ENCODE measurements at regions not wholly inside any gene's neighbourhood (a gene's known extent, or its start where the extent isn't known, plus 50 kb on each side); places are given as distances from the start of the nearest gene placed in this dataset.
"Not testable (repeated sequence)": the region's sequence is repeated elsewhere in the genome, so short reads cannot be mapped to it uniquely, and the experiment has no call there.

- Histone ChIP-seq H3K27me3 (ENCODE audit: control insufficient read depth, insufficient read depth, low read length, poor library complexity, severe bottlenecking) (no peaks in the 10 kb centered on the region), H3K4me3 (ENCODE audit: insufficient read depth, low read depth, low read length) (no peak overlapping the region), H3K4me1 (ENCODE audit: control insufficient read depth, insufficient read depth, low read length) (no peaks in the 10 kb centered on the region), H3K36me3 (ENCODE audit: control insufficient read depth, insufficient read depth, low read length) (no peaks in the 10 kb centered on the region), H3K27ac (ENCODE audit: insufficient read depth, low read depth, low read length, poor library complexity, severe bottlenecking) (no peak overlapping the region), H3K9me3 (ENCODE audit: control insufficient read depth, low read length) (no peaks in the 10 kb centered on the region)
- WGBS, 2 experiments: 96% methylated on average over 4 of the region's 4 CpGs
Observed at GRCh38 chr4:111115881-111116280, 493.0 kb upstream of the PITX2 start.

- no peak overlapping the region for H3K27ac ChIP-seq (ENCODE audit: insufficient read depth, low read depth, low read length, poor library complexity, severe bottlenecking)
Observed at GRCh38 chr4:111120191-111120590, 497.3 kb upstream of the PITX2 start.

GRCh38 chr4:111126340-111126739, 503.5 kb upstream of the PITX2 start:
- Histone ChIP-seq H3K9me3 (ENCODE audit: control insufficient read depth, low read length) (no peaks in the 10 kb centered on the region), H3K36me3 (ENCODE audit: control insufficient read depth, insufficient read depth, low read length) (no peaks in the 10 kb centered on the region), H3K4me1 (ENCODE audit: control insufficient read depth, insufficient read depth, low read length) (no peaks in the 10 kb centered on the region), H3K4me3 (ENCODE audit: insufficient read depth, low read depth, low read length) (no peak overlapping the region), H3K27me3 (ENCODE audit: control insufficient read depth, insufficient read depth, low read length, poor library complexity, severe bottlenecking) (no peaks in the 10 kb centered on the region), H3K27ac (ENCODE audit: insufficient read depth, low read depth, low read length, poor library complexity, severe bottlenecking) (no peak overlapping the region)
- WGBS, 2 experiments: 94 to 98% methylated on average over 2 of the region's 2 CpGs

More at GRCh38 chr4:111120191-111120590, 497.3 kb upstream of the PITX2 start:
- no peaks in the 10 kb centered on the region for H3K4me1 ChIP-seq (ENCODE audit: control insufficient read depth, insufficient read depth, low read length)
- H3K36me3 ChIP-seq (ENCODE audit: control insufficient read depth, insufficient read depth, low read length): no peaks in the 10 kb centered on the region
- H3K27me3 ChIP-seq (ENCODE audit: control insufficient read depth, insufficient read depth, low read length, poor library complexity, severe bottlenecking): no peaks in the 10 kb centered on the region
- H3K4me3 ChIP-seq (ENCODE audit: insufficient read depth, low read depth, low read length): no peak overlapping the region
- H3K9me3 ChIP-seq (ENCODE audit: control insufficient read depth, low read length): no peaks in the 10 kb centered on the region

GRCh38 chr4:111127841-111128240, 505.0 kb upstream of the PITX2 start:
- H3K27ac ChIP-seq (ENCODE audit: insufficient read depth, low read depth, low read length, poor library complexity, severe bottlenecking): no peak overlapping the region
- H3K4me3 ChIP-seq (ENCODE audit: insufficient read depth, low read depth, low read length): no peak overlapping the region
- H3K4me1 ChIP-seq (ENCODE audit: control insufficient read depth, insufficient read depth, low read length): no peaks in the 10 kb centered on the region
- WGBS, 2 experiments: 92 to 96% methylated on average over 4 to 5 of the region's 5 CpGs
- H3K27me3 ChIP-seq (ENCODE audit: control insufficient read depth, insufficient read depth, low read length, poor library complexity, severe bottlenecking): no peaks in the 10 kb centered on the region
- H3K9me3 ChIP-seq (ENCODE audit: control insufficient read depth, low read length): no peaks in the 10 kb centered on the region
- H3K36me3 ChIP-seq (ENCODE audit: control insufficient read depth, insufficient read depth, low read length): no peaks in the 10 kb centered on the region

- Histone ChIP-seq H3K27me3 (ENCODE audit: control insufficient read depth, insufficient read depth, low read length, poor library complexity, severe bottlenecking) (no peaks in the 10 kb centered on the region), H3K27ac (ENCODE audit: insufficient read depth, low read depth, low read length, poor library complexity, severe bottlenecking) (no peak overlapping the region), H3K36me3 (ENCODE audit: control insufficient read depth, insufficient read depth, low read length) (no peaks in the 10 kb centered on the region), H3K9me3 (ENCODE audit: control insufficient read depth, low read length) (no peaks in the 10 kb centered on the region), H3K4me3 (ENCODE audit: insufficient read depth, low read depth, low read length) (no peak overlapping the region), H3K4me1 (ENCODE audit: control insufficient read depth, insufficient read depth, low read length) (no peaks in the 10 kb centered on the region)
- 88% methylated on average over 1 of the region's 1 CpG; no CpG with 5 or more reads in 1 of the 2 experiments for WGBS, 2 experiments
Observed at GRCh38 chr4:111128327-111128726, 505.4 kb upstream of the PITX2 start.

GRCh38 chr4:111136438-111136837, 513.6 kb upstream of the PITX2 start:
- Histone ChIP-seq H3K36me3 (ENCODE audit: control insufficient read depth, insufficient read depth, low read length) (no peaks in the 10 kb centered on the region), H3K27ac (ENCODE audit: insufficient read depth, low read depth, low read length, poor library complexity, severe bottlenecking) (no peak overlapping the region), H3K9me3 (ENCODE audit: control insufficient read depth, low read length) (no peaks in the 10 kb centered on the region), H3K27me3 (ENCODE audit: control insufficient read depth, insufficient read depth, low read length, poor library complexity, severe bottlenecking) (no peaks in the 10 kb centered on the region), H3K4me1 (ENCODE audit: control insufficient read depth, insufficient read depth, low read length) (no peaks in the 10 kb centered on the region), H3K4me3 (ENCODE audit: insufficient read depth, low read depth, low read length) (no peak overlapping the region)
- 84 to 92% methylated on average over 1 of the region's 1 CpG for WGBS, 2 experiments

GRCh38 chr4:111136967-111137366, 514.1 kb upstream of the PITX2 start:
- Histone ChIP-seq H3K27me3 (ENCODE audit: control insufficient read depth, insufficient read depth, low read length, poor library complexity, severe bottlenecking) (no peaks in the 10 kb centered on the region), H3K4me1 (ENCODE audit: control insufficient read depth, insufficient read depth, low read length) (no peaks in the 10 kb centered on the region), H3K9me3 (ENCODE audit: control insufficient read depth, low read length) (no peaks in the 10 kb centered on the region), H3K36me3 (ENCODE audit: control insufficient read depth, insufficient read depth, low read length) (no peaks in the 10 kb centered on the region), H3K27ac (ENCODE audit: insufficient read depth, low read depth, low read length, poor library complexity, severe bottlenecking) (no peak overlapping the region), H3K4me3 (ENCODE audit: insufficient read depth, low read depth, low read length) (no peak overlapping the region)

- no peak overlapping the region for H3K27ac ChIP-seq (ENCODE audit: insufficient read depth, low read depth, low read length, poor library complexity, severe bottlenecking)
Observed at GRCh38 chr4:111143510-111143909, 520.6 kb upstream of the PITX2 start.

GRCh38 chr4:111154934-111155333, 532.1 kb upstream of the PITX2 start:
- H3K36me3 ChIP-seq (ENCODE audit: control insufficient read depth, insufficient read depth, low read length): no peaks in the 10 kb centered on the region
- no peak overlapping the region for H3K27ac ChIP-seq (ENCODE audit: insufficient read depth, low read depth, low read length, poor library complexity, severe bottlenecking)
- H3K4me1 ChIP-seq (ENCODE audit: control insufficient read depth, insufficient read depth, low read length): no peaks in the 10 kb centered on the region
- H3K9me3 ChIP-seq (ENCODE audit: control insufficient read depth, low read length): no peaks in the 10 kb centered on the region
- H3K27me3 ChIP-seq (ENCODE audit: control insufficient read depth, insufficient read depth, low read length, poor library complexity, severe bottlenecking): no peaks in the 10 kb centered on the region
- no peak overlapping the region for H3K4me3 ChIP-seq (ENCODE audit: insufficient read depth, low read depth, low read length)
- WGBS, 2 experiments: 93 to 94% methylated on average over 6 of the region's 6 CpGs

More at GRCh38 chr4:111143510-111143909, 520.6 kb upstream of the PITX2 start:
- Histone ChIP-seq H3K4me3 (ENCODE audit: insufficient read depth, low read depth, low read length) (no peak overlapping the region), H3K36me3 (ENCODE audit: control insufficient read depth, insufficient read depth, low read length) (no peaks in the 10 kb centered on the region), H3K9me3 (ENCODE audit: control insufficient read depth, low read length) (no peaks in the 10 kb centered on the region), H3K27me3 (ENCODE audit: control insufficient read depth, insufficient read depth, low read length, poor library complexity, severe bottlenecking) (no peaks in the 10 kb centered on the region), H3K4me1 (ENCODE audit: control insufficient read depth, insufficient read depth, low read length) (no peaks in the 10 kb centered on the region)

- not testable (repeated sequence) for H3K4me1 ChIP-seq (ENCODE audit: control insufficient read depth, insufficient read depth, low read length); H3K9me3 ChIP-seq (ENCODE audit: control insufficient read depth, low read length); H3K27ac ChIP-seq (ENCODE audit: insufficient read depth, low read depth, low read length, poor library complexity, severe bottlenecking); H3K27me3 ChIP-seq (ENCODE audit: control insufficient read depth, insufficient read depth, low read length, poor library complexity, severe bottlenecking); H3K4me3 ChIP-seq (ENCODE audit: insufficient read depth, low read depth, low read length); H3K36me3 ChIP-seq (ENCODE audit: control insufficient read depth, insufficient read depth, low read length)
- 62 to 63% methylated on average over 4 of the region's 4 CpGs for WGBS, 2 experiments
Observed at GRCh38 chr4:111164556-111164955, 541.7 kb upstream of the PITX2 start.

GRCh38 chr4:111174331-111174730, 551.5 kb upstream of the PITX2 start:
- no peaks in the 10 kb centered on the region for H3K4me1 ChIP-seq (ENCODE audit: control insufficient read depth, insufficient read depth, low read length)
- no peaks in the 10 kb centered on the region for H3K9me3 ChIP-seq (ENCODE audit: control insufficient read depth, low read length)
- H3K36me3 ChIP-seq (ENCODE audit: control insufficient read depth, insufficient read depth, low read length): no peaks in the 10 kb centered on the region
- H3K27me3 ChIP-seq (ENCODE audit: control insufficient read depth, insufficient read depth, low read length, poor library complexity, severe bottlenecking): no peaks in the 10 kb centered on the region
- H3K27ac ChIP-seq (ENCODE audit: insufficient read depth, low read depth, low read length, poor library complexity, severe bottlenecking): no peak overlapping the region
- no peak overlapping the region for H3K4me3 ChIP-seq (ENCODE audit: insufficient read depth, low read depth, low read length)
